Left colon (tissue), 2 donors: ENCODE measurements at regions not wholly inside any gene's neighbourhood (a gene's known extent, or its start where the extent isn't known, plus 50 kb on each side); places are given as distances from the start of the nearest gene placed in this dataset.
"Not testable (repeated sequence)": the region's sequence is repeated elsewhere in the genome, so short reads cannot be mapped to it uniquely, and the experiment has no call there.

ENCODE experiments used
- ATAC-seq: fragments of 200-7000 bp; cut with Tn5 transposase; one replicate; pipeline ENCODE4 v1.9.1; 2020; ENCODE audit warnings: mild to moderate bottlenecking, moderate library complexity
- DNase-seq, 2 donors: peaks; one replicate each; pipeline ENCODE4 v3.0.0-alpha.2; 2020
- intact Hi-C, 2 donors: fragments of 100-400 bp; cut with DNase I in 1 of 2; cut with micrococcal nuclease in 1 of 2; formaldehyde crosslinking; loops; one replicate each; pipeline versions ENCODE4 v1.11.2 to v1.14.0; 2022; cut with DNase I, micrococcal nuclease
- donor health status: DM: no; HTN: no; CAD: no.
- donor health status: DM: yes; HTN: yes; CAD: no.

- peak; percentile 81 for ATAC-seq
- intact Hi-C loops: no loop called here
- no peak for DNase-seq
Observed at GRCh38 chr10:57035310-57035709, 674.3 kb upstream of the ZWINT start.

GRCh38 chr10:57032301-57032700 lies 671.2 kb upstream of the ZWINT start:
- ATAC-seq, DNase-seq, intact Hi-C loops: not testable (repeated sequence)

- ATAC-seq (no peak), DNase-seq (no peak)
- intact Hi-C loops: no loop called here
Observed at GRCh38 chr10:57031346-57031745, 670.3 kb upstream of the ZWINT start.

GRCh38 chr10:57026307-57026706 lies 665.2 kb upstream of the ZWINT start:
- ATAC-seq (no peak), DNase-seq (no peak)
- intact Hi-C loops: no loop called here

GRCh38 chr10:57023626-57024025 lies 662.6 kb upstream of the ZWINT start:
- no peak for DNase-seq
- intact Hi-C loops: no loop called here
- ATAC-seq: no peak

GRCh38 chr10:57018452-57018851 lies 657.4 kb upstream of the ZWINT start:
- ATAC-seq: no peak
- intact Hi-C loops: no loop called here

GRCh38 chr10:57017356-57018037 lies 656.4 kb upstream of the ZWINT start:
- ATAC-seq (no peak), DNase-seq (no peak)

More at GRCh38 chr10:57018452-57018851, 657.4 kb upstream of the ZWINT start:
- DNase-seq: no peak

GRCh38 chr10:57015595-57016318 lies 654.7 kb upstream of the ZWINT start:
- DNase-seq: no peak
- ATAC-seq: no peak
- intact Hi-C loops: no loop called here

More at GRCh38 chr10:57017356-57018037, 656.4 kb upstream of the ZWINT start:
- intact Hi-C loops: no loop called here

GRCh38 chr10:57015187-57015586 lies 654.1 kb upstream of the ZWINT start:
- DNase-seq (no peak), ATAC-seq (no peak)
- intact Hi-C loops: no loop called here

- no peak for ATAC-seq
- intact Hi-C loops: no loop called here
- no peak for DNase-seq
Observed at GRCh38 chr10:57014758-57015157, 653.7 kb upstream of the ZWINT start.

- no peak for DNase-seq
- intact Hi-C loops: no loop called here
- no peak for ATAC-seq
Observed at GRCh38 chr10:57008189-57008588, 647.1 kb upstream of the ZWINT start.

GRCh38 chr10:56991591-56992069 lies 630.6 kb upstream of the ZWINT start:
- no peak for ATAC-seq
- intact Hi-C loops: no loop called here
- DNase-seq: no peak

- DNase-seq (no peak), ATAC-seq (no peak)
- intact Hi-C loops: no loop called here
Observed at GRCh38 chr10:56975513-56975912, 614.5 kb upstream of the ZWINT start.

- DNase-seq: no peak
- intact Hi-C loops: no loop called here
- no peak for ATAC-seq
Observed at GRCh38 chr10:56973766-56974165, 612.7 kb upstream of the ZWINT start.

- no peak for ATAC-seq
- no peak for DNase-seq
- intact Hi-C loops: no loop called here
Observed at GRCh38 chr10:56943221-56943755, 582.2 kb upstream of the ZWINT start.

GRCh38 chr10:56934515-56934914 lies 573.5 kb upstream of the ZWINT start:
- DNase-seq: no peak
- ATAC-seq: no peak
- intact Hi-C loops: no loop called here

- ATAC-seq: no peak
- intact Hi-C loops: no loop called here
Observed at GRCh38 chr10:56928714-56929113, 567.7 kb upstream of the ZWINT start.

GRCh38 chr10:56927701-56928100 lies 566.6 kb upstream of the ZWINT start:
- intact Hi-C loops: no loop called here
- ATAC-seq (no peak), DNase-seq (no peak)

More at GRCh38 chr10:56928714-56929113, 567.7 kb upstream of the ZWINT start:
- no peak for DNase-seq

GRCh38 chr10:56920601-56921261 lies 559.7 kb upstream of the ZWINT start:
- intact Hi-C loops: no loop called here
- ATAC-seq (no peak), DNase-seq (no peak)

GRCh38 chr10:56912043-56912442 lies 551.0 kb upstream of the ZWINT start:
- DNase-seq (no peak), ATAC-seq (no peak)
- intact Hi-C loops: no loop called here
